ENCODE measurements at regions not wholly inside any gene's neighbourhood (a gene's known extent, or its start where the extent isn't known, plus 50 kb on each side); places are given as distances from the start of the nearest gene placed in this dataset.

GRCh38 chr6:15793288-15793687, 130.5 kb upstream of the DTNBP1 start:
- Histone ChIP-seq H3K79me2 (ENCODE audit: control insufficient read depth, low read length) (no peaks in the 10 kb centered on the region), H3K4me1 (ENCODE audit: control insufficient read depth, low read length) (no peaks in the 10 kb centered on the region), H3K9me3 (ENCODE audit: control insufficient read depth, insufficient read depth, low read length) (no peaks in the 10 kb centered on the region), H3K27me3 (ENCODE audit: control insufficient read depth, low read length) (no peaks in the 10 kb centered on the region), H4K20me1 (ENCODE audit: control insufficient read depth, insufficient read depth, low read depth, low read length) (no peaks in the 10 kb centered on the region), H3K9me2 (replicated peaks; ENCODE audit: control insufficient read depth, low read length) (no peaks in the 10 kb centered on the region), H3K4me3 (ENCODE audit: low read length) (no peak overlapping the region), H3K4me2 (ENCODE audit: low read length) (no peak overlapping the region), H3K27ac (ENCODE audit: low read depth, low read length) (no peak overlapping the region), H3F3A (ENCODE audit: control insufficient read depth, insufficient read depth) (no peaks in the 10 kb centered on the region), H3K36me3 (ENCODE audit: control insufficient read depth, low read length) (no peaks in the 10 kb centered on the region)
- no peak for TF ChIP-seq CTCF (IDR thresholded peaks at IDR 0.05; ENCODE audit: low read depth, low read length, poor library complexity, severe bottlenecking)
- no peak for TF ChIP-seq EZH2phosphoT487 (IDR thresholded peaks at IDR 0.05; ENCODE audit: borderline replicate concordance, low read length)

DNA sequence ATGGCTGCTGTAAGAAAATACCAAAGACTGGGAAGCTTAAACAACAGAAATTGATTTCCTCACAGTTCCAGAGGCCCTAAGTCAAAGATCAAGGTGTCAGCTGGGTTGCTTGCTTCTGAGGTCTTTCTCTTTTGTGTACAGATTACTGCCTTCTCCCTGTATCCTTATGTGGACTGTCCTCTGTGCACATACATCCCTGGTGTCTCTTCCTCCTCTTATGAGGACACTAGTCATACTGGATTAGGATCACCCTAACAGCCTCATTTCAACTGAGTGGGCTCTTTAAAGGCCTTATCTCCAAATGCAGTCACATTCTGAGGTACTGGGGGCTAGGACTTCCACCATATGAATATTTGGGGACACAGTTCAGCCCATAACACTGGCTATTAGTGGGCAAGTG, 130.0 kb upstream of the DTNBP1 start:
- Histone ChIP-seq H3K9me2 (replicated peaks; ENCODE audit: control insufficient read depth, low read length) (no peaks in the 10 kb centered on the region), H4K20me1 (ENCODE audit: control insufficient read depth, insufficient read depth, low read depth, low read length) (no peaks in the 10 kb centered on the region), H3K27ac (ENCODE audit: low read depth, low read length) (no peak overlapping the region), H3K4me3 (ENCODE audit: low read length) (no peak overlapping the region), H3K27me3 (ENCODE audit: control insufficient read depth, low read length) (no peaks in the 10 kb centered on the region), H3K36me3 (ENCODE audit: control insufficient read depth, low read length) (no peaks in the 10 kb centered on the region), H3K4me2 (ENCODE audit: low read length) (no peak overlapping the region), H3K9me3 (ENCODE audit: control insufficient read depth, insufficient read depth, low read length) (no peaks in the 10 kb centered on the region), H3K79me2 (ENCODE audit: control insufficient read depth, low read length) (no peaks in the 10 kb centered on the region), H3K4me1 (ENCODE audit: control insufficient read depth, low read length) (no peaks in the 10 kb centered on the region), H3F3A (ENCODE audit: control insufficient read depth, insufficient read depth) (no peaks in the 10 kb centered on the region)
- no peak for TF ChIP-seq CTCF (IDR thresholded peaks at IDR 0.05; ENCODE audit: low read depth, low read length, poor library complexity, severe bottlenecking)
- no peak for TF ChIP-seq EZH2phosphoT487 (IDR thresholded peaks at IDR 0.05; ENCODE audit: borderline replicate concordance, low read length)

GRCh38 chr6:15791448-15792181, 128.8 kb upstream of the DTNBP1 start:
- Histone ChIP-seq H3K4me1 (ENCODE audit: control insufficient read depth, low read length) (no peaks in the 10 kb centered on the region), H3K27ac (ENCODE audit: low read depth, low read length) (no peak overlapping the region), H3K9me2 (replicated peaks; ENCODE audit: control insufficient read depth, low read length) (no peaks in the 10 kb centered on the region), H3F3A (ENCODE audit: control insufficient read depth, insufficient read depth) (no peaks in the 10 kb centered on the region), H3K4me3 (ENCODE audit: low read length) (no peak overlapping the region), H3K36me3 (ENCODE audit: control insufficient read depth, low read length) (no peaks in the 10 kb centered on the region), H3K9me3 (ENCODE audit: control insufficient read depth, insufficient read depth, low read length) (no peaks in the 10 kb centered on the region), H3K4me2 (ENCODE audit: low read length) (no peak overlapping the region), H3K79me2 (ENCODE audit: control insufficient read depth, low read length) (no peaks in the 10 kb centered on the region), H4K20me1 (ENCODE audit: control insufficient read depth, insufficient read depth, low read depth, low read length) (no peaks in the 10 kb centered on the region), H3K27me3 (ENCODE audit: control insufficient read depth, low read length) (no peaks in the 10 kb centered on the region)
- no peak for TF ChIP-seq CTCF (IDR thresholded peaks at IDR 0.05; ENCODE audit: low read depth, low read length, poor library complexity, severe bottlenecking)
- no peak for TF ChIP-seq EZH2phosphoT487 (IDR thresholded peaks at IDR 0.05; ENCODE audit: borderline replicate concordance, low read length)

Data from DOHH2 (cell line).